HG03064 (cell line): ENCODE measurements at regions not wholly inside any gene's neighbourhood (a gene's known extent, or its start where the extent isn't known, plus 50 kb on each side); places are given as distances from the start of the nearest gene placed in this dataset.

Experiments
- ATAC-seq: cut with Tn5 transposase; IDR thresholded peaks from one replicate; pipeline ENCODE4 v1.9.1; 2021; ENCODE audit warnings: low read depth; ENCODE audit not compliant: unreplicated experiment

- ATAC-seq = no peak
Observed at GRCh38 chr14:55926007-55926406, 192.2 kb upstream of the PELI2 start.

- ATAC-seq = no peak
Observed at GRCh38 chr14:55927028-55927427, 191.2 kb upstream of the PELI2 start.

GRCh38 chr14:55928276-55928675 lies 189.9 kb upstream of the PELI2 start:
- no peak for ATAC-seq

GRCh38 chr14:55929136-55929535 lies 189.1 kb upstream of the PELI2 start:
- ATAC-seq = no peak

GRCh38 chr14:55930016-55930784 lies 188.0 kb upstream of the PELI2 start:
- ATAC-seq = no peak

GRCh38 chr14:55936691-55937090 lies 181.5 kb upstream of the PELI2 start:
- ATAC-seq = no peak

- ATAC-seq = no peak
Observed at GRCh38 chr14:55938249-55938791, 179.9 kb upstream of the PELI2 start.

GRCh38 chr14:55942076-55942654 lies 176.0 kb upstream of the PELI2 start:
- ATAC-seq = no peak

GRCh38 chr14:55942826-55943225 lies 175.4 kb upstream of the PELI2 start:
- ATAC-seq = no peak

- no peak for ATAC-seq
Observed at GRCh38 chr14:55944757-55945156, 173.5 kb upstream of the PELI2 start.

GRCh38 chr14:55946231-55946630 lies 172.0 kb upstream of the PELI2 start:
- ATAC-seq = no peak

GRCh38 chr14:55948399-55948798 lies 169.8 kb upstream of the PELI2 start:
- ATAC-seq = no peak

- no peak for ATAC-seq
Observed at GRCh38 chr14:55949708-55950107, 168.5 kb upstream of the PELI2 start.

GRCh38 chr14:55950135-55950534 lies 168.1 kb upstream of the PELI2 start:
- ATAC-seq = no peak

- no peak for ATAC-seq
Observed at GRCh38 chr14:55951341-55952206, 166.6 kb upstream of the PELI2 start.

- ATAC-seq = no peak
Observed at GRCh38 chr14:55954108-55954507, 164.1 kb upstream of the PELI2 start.

- ATAC-seq = no peak
Observed at GRCh38 chr14:55955175-55955574, 163.0 kb upstream of the PELI2 start.

- no peak for ATAC-seq
Observed at GRCh38 chr14:55957950-55958349, 160.3 kb upstream of the PELI2 start.

- ATAC-seq = no peak
Observed at GRCh38 chr14:55963295-55963694, 154.9 kb upstream of the PELI2 start.

- ATAC-seq = no peak
Observed at GRCh38 chr14:55964091-55964490, 154.1 kb upstream of the PELI2 start.

GRCh38 chr14:55964821-55965220 lies 153.4 kb upstream of the PELI2 start:
- no peak for ATAC-seq
